ENCODE measurements at regions not wholly inside any gene's neighbourhood (a gene's known extent, or its start where the extent isn't known, plus 50 kb on each side); places are given as distances from the start of the nearest gene placed in this dataset.
A peak's percentile ranks its signal among the peaks of the same experiment; 100 is the strongest.

DNA sequence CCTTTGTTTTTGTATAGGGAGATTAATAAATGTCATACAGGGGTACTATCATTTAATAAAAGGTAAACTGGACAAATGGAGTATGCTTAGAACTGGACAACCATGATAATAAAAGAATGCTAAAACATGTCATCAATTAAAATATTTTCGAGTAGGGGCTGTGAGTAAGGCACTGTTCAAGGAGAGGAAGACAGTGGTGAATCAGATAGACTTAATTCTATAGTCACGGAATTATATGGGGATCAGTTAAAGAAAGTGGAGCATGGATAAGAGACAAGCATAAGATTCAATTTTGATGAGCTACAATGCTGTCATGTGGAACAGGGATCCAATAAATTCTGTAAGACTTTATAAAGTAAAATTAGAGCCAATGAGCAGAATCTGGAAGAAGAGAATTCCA is 104.5 kb downstream of the HMHB1 start (continued):
- TF ChIP-seq, protein P1, sequence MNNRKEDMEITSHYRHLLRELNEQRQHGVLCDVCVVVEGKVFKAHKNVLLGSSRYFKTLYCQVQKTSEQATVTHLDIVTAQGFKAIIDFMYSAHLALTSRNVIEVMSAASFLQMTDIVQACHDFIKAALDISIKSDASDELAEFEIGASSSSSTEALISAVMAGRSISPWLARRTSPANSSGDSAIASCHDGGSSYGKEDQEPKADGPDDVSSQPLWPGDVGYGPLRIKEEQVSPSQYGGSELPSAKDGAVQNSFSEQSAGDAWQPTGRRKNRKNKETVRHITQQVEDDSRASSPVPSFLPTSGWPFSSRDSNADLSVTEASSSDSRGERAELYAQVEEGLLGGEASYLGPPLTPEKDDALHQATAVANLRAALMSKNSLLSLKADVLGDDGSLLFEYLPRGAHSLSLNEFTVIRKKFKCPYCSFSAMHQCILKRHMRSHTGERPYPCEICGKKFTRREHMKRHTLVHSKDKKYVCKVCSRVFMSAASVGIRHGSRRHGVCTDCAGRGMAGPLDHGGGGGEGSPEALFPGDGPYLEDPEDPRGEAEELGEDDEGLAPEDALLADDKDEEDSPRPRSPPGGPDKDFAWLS (CRISPR knock-in tag; IDR thresholded peaks at IDR 0.05; ENCODE audit: borderline replicate concordance) = no peak

GRCh38 chr5:143918961-143919360 is 107.0 kb downstream of the HMHB1 start:
- Histone ChIP-seq H3K79me2 (ENCODE audit: insufficient read depth, low read length) (no peaks in the 10 kb centered on the region), H3K9ac (ENCODE audit: insufficient read depth, low read depth, low read length) (no peak overlapping the region), H3K4me1 (ENCODE audit: insufficient read depth, low read length) (no peaks in the 10 kb centered on the region), H3K9me3 (ENCODE audit: low read length) (no peaks in the 10 kb centered on the region), H3K27me3 (ENCODE audit: control insufficient read depth in 1 of 2, insufficient read depth in 2 of 2, low read length in 2 of 2) (no peaks in the 10 kb centered on the region), H3K36me3 (replicated peaks in 1 of 2; ENCODE audit: control insufficient read depth in 1 of 2, insufficient read depth in 2 of 2, low read length in 2 of 2) (no peaks in the 10 kb centered on the region), H3K27ac (ENCODE audit: extremely low read length, insufficient read depth, low read length) (no peak overlapping the region), H3K4me3 (replicated peaks in 1 of 3; ENCODE audit: insufficient read depth in 1 of 3, low read depth in 2 of 3, low read length in 3 of 3) (no peak overlapping the region), H3K4me2 (ENCODE audit: low read depth, low read length) (no peak overlapping the region), H2AFZ (ENCODE audit: low read length) (no peak overlapping the region), H4K20me1 (ENCODE audit: insufficient read depth, low read length) (no peaks in the 10 kb centered on the region)
- intact Hi-C loops (cut with micrococcal nuclease; ENCODE audit: unreplicated experiment) = no loop called here
- TF ChIP-seq RCOR2 (CRISPR knock-in tag; IDR thresholded peaks at IDR 0.05) (no peak), ZNF605 (CRISPR knock-in tag; IDR thresholded peaks at IDR 0.05) (no peak), HNRNPK (IDR thresholded peaks at IDR 0.05; ENCODE audit: low read depth, low read length, poor library complexity, severe bottlenecking) (peak; percentile 83)
- no TSS peak for BruUV-seq (replicated peaks)
- CTCF ChIA-PET (ENCODE audit: low intra/inter-chr PET ratio, low total read pairs) = no interaction called here
- WGBS (ENCODE audit: low lambda C conversion rate) = 2% methylated on average over 1 of the region's 1 CpG
- DNase-seq (ENCODE audit: low spot score) = no peak
- POLR2A ChIA-PET = no interaction called here
- ATAC-seq = no peak
- no peak for FAIRE-seq
- in situ Hi-C loops (cut with HindIII; ENCODE audit: extremely low pct_ligation_motif_present, low pct_unique_long_range_greater_than_20kb) = no loop called here

- H3K4me1 ChIP-seq (ENCODE audit: insufficient read depth, low read length) = no peaks in the 10 kb centered on the region
- ATAC-seq (no peak), FAIRE-seq (no peak), DNase-seq (ENCODE audit: low spot score) (no peak)
- no peak overlapping the region for H2AFZ ChIP-seq (ENCODE audit: low read length)
- no peaks in the 10 kb centered on the region for H3K79me2 ChIP-seq (ENCODE audit: insufficient read depth, low read length)
- ChIA-PET POLR2A (no interaction called here), CTCF (ENCODE audit: low intra/inter-chr PET ratio, low total read pairs) (no interaction called here)
- no peaks in the 10 kb centered on the region for H3K36me3 ChIP-seq (replicated peaks in 1 of 2; ENCODE audit: control insufficient read depth in 1 of 2, insufficient read depth in 2 of 2, low read length in 2 of 2)
- no peaks in the 10 kb centered on the region for H4K20me1 ChIP-seq (ENCODE audit: insufficient read depth, low read length)
- no peaks in the 10 kb centered on the region for H3K9me3 ChIP-seq (ENCODE audit: low read length)
- intact Hi-C loops (cut with micrococcal nuclease; ENCODE audit: unreplicated experiment) (no loop called here), in situ Hi-C loops (cut with HindIII; ENCODE audit: extremely low pct_ligation_motif_present, low pct_unique_long_range_greater_than_20kb) (no loop called here)
- 0% methylated on average over 1 of the region's 1 CpG for WGBS (ENCODE audit: low lambda C conversion rate)
- H3K9ac ChIP-seq (ENCODE audit: insufficient read depth, low read depth, low read length) = no peak overlapping the region
- no peaks in the 10 kb centered on the region for H3K27me3 ChIP-seq (ENCODE audit: control insufficient read depth in 1 of 2, insufficient read depth in 2 of 2, low read length in 2 of 2)
- H3K4me2 ChIP-seq (ENCODE audit: low read depth, low read length) = no peak overlapping the region
- no TSS peak for BruUV-seq (replicated peaks)
- no peak overlapping the region for H3K27ac ChIP-seq (ENCODE audit: extremely low read length, insufficient read depth, low read length)
- no peak overlapping the region for H3K4me3 ChIP-seq (replicated peaks in 1 of 3; ENCODE audit: insufficient read depth in 1 of 3, low read depth in 2 of 3, low read length in 3 of 3)
- TF ChIP-seq MYPOP (CRISPR knock-in tag; IDR thresholded peaks at IDR 0.05) (no peak), ZNF550 (CRISPR knock-in tag; IDR thresholded peaks at IDR 0.05; ENCODE audit: borderline replicate concordance) (no peak), ZNF614 (CRISPR knock-in tag; IDR thresholded peaks at IDR 0.05; ENCODE audit: borderline replicate concordance) (no peak), ZNF790 (CRISPR knock-in tag; IDR thresholded peaks at IDR 0.05; ENCODE audit: borderline replicate concordance) (no peak), ZFP36L1 (CRISPR knock-in tag; IDR thresholded peaks at IDR 0.05) (no peak), SP5 (CRISPR knock-in tag; IDR thresholded peaks at IDR 0.05; ENCODE audit: borderline replicate concordance, low read depth) (no peak)
- TF ChIP-seq, protein P2, sequence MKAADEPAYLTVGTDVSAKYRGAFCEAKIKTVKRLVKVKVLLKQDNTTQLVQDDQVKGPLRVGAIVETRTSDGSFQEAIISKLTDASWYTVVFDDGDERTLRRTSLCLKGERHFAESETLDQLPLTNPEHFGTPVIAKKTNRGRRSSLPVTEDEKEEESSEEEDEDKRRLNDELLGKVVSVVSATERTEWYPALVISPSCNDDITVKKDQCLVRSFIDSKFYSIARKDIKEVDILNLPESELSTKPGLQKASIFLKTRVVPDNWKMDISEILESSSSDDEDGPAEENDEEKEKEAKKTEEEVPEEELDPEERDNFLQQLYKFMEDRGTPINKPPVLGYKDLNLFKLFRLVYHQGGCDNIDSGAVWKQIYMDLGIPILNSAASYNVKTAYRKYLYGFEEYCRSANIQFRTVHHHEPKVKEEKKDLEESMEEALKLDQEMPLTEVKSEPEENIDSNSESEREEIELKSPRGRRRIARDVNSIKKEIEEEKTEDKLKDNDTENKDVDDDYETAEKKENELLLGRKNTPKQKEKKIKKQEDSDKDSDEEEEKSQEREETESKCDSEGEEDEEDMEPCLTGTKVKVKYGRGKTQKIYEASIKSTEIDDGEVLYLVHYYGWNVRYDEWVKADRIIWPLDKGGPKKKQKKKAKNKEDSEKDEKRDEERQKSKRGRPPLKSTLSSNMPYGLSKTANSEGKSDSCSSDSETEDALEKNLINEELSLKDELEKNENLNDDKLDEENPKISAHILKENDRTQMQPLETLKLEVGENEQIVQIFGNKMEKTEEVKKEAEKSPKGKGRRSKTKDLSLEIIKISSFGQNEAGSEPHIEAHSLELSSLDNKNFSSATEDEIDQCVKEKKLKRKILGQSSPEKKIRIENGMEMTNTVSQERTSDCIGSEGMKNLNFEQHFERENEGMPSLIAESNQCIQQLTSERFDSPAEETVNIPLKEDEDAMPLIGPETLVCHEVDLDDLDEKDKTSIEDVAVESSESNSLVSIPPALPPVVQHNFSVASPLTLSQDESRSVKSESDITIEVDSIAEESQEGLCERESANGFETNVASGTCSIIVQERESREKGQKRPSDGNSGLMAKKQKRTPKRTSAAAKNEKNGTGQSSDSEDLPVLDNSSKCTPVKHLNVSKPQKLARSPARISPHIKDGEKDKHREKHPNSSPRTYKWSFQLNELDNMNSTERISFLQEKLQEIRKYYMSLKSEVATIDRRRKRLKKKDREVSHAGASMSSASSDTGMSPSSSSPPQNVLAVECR (CRISPR knock-in tag; IDR thresholded peaks at IDR 0.05; ENCODE audit: borderline replicate concordance) = no peak
Measured at GRCh38 chr5:143920772-143921171, 108.8 kb downstream of the HMHB1 start.

Measured in HepG2 (cell line).